ENCODE measurements at regions not wholly inside any gene's neighbourhood (a gene's known extent, or its start where the extent isn't known, plus 50 kb on each side); places are given as distances from the start of the nearest gene placed in this dataset.
"Not testable (repeated sequence)": the region's sequence is repeated elsewhere in the genome, so short reads cannot be mapped to it uniquely, and the experiment has no call there.

DNA sequence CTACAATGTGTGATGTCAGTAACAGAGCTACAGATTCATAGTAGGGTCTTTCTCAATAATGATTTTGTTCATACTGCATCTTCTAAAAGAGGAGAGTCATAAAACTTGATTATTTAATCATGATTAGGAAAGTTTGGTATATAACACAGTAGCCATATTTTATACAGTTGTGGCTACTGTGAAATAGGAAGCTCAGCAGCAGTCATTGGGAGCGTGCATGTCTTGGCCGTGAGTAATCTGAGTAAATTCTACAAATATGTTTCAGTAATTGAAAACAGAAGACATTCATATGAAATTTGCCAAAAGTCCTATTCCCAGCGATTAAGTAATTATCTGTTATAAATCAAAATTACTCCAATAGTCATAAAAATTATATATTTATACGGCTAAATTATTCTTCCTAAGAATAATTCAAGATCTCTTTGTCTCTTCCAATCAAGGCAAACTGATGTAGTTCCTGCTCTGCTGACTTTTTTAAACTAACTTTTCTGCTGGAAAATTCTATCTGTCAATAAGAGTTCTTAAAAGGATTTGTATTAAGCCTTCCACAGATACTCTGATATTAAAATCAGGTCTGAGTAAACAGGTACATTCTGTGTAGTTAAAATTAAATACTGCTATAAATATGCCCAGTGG, 723.6 kb upstream of the CDH18 start:
- intact Hi-C loops (cut with DNase I); DNase-seq (ENCODE audit: low spot score); H3K27me3 ChIP-seq (replicated peaks; ENCODE audit: insufficient read depth); H3K4me1 ChIP-seq (replicated peaks); H3K9me3 ChIP-seq; H3K36me3 ChIP-seq; H3K27ac ChIP-seq; H3K4me3 ChIP-seq: not testable (repeated sequence)
- WGBS = 94% methylated on average over 4 of the region's 4 CpGs

DNA sequence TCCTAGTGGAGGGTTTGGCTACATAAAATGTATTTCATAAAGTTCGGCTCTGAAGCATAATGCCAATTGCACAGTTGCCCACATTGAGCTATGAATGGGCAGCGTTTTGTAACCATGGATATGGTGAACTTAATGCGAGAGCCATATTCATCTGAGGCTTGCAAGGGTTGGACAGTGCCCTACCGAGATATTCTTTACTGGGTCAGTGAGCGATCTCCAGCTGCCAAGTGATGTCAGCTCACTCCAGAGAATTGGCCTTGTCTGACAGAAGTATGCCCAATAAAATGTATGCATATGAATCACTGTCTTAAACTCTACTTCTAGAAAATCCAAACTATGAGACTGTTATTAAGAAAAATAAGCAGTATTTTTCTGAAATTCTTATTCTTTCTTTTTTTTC, 719.6 kb upstream of the CDH18 start:
- H3K9me3 ChIP-seq; H3K27ac ChIP-seq; intact Hi-C loops (cut with DNase I); DNase-seq (ENCODE audit: low spot score); H3K36me3 ChIP-seq; H3K4me1 ChIP-seq (replicated peaks); H3K27me3 ChIP-seq (replicated peaks; ENCODE audit: insufficient read depth); H3K4me3 ChIP-seq: not testable (repeated sequence)
- 80% methylated on average over 5 of the region's 5 CpGs for WGBS

DNA sequence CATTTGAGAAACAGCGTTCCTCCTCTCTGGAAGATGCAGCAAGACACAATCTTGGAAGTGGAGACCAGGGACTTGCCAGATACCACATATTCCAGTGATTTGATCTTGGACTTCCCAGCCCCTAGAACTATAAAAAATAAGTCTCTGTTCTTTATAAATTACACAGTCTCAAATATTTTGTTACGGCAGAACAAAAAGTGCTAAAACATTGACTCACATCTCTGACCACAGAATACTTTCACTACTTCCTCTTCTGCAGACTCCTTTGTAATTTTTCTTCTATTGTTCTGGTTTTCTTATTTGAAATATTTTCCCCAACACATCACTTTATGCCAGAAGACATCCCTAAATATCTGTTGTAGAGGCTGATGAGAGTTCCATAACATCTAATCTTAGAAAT, 706.1 kb upstream of the CDH18 start:
- Histone ChIP-seq H3K4me1 (replicated peaks) (no peaks in the 10 kb centered on the region), H3K9me3 (no peaks in the 10 kb centered on the region), H3K27me3 (replicated peaks; ENCODE audit: insufficient read depth) (no peaks in the 10 kb centered on the region), H3K27ac (no peak overlapping the region), H3K4me3 (no peak overlapping the region), H3K36me3 (no peaks in the 10 kb centered on the region)
- DNase-seq (ENCODE audit: low spot score) = no peak
- intact Hi-C loops (cut with DNase I) = no loop called here
- whole genome bisulfite sequencing = 29% methylated on average over 2 of the region's 2 CpGs
- TF ChIP-seq, protein P1, sequence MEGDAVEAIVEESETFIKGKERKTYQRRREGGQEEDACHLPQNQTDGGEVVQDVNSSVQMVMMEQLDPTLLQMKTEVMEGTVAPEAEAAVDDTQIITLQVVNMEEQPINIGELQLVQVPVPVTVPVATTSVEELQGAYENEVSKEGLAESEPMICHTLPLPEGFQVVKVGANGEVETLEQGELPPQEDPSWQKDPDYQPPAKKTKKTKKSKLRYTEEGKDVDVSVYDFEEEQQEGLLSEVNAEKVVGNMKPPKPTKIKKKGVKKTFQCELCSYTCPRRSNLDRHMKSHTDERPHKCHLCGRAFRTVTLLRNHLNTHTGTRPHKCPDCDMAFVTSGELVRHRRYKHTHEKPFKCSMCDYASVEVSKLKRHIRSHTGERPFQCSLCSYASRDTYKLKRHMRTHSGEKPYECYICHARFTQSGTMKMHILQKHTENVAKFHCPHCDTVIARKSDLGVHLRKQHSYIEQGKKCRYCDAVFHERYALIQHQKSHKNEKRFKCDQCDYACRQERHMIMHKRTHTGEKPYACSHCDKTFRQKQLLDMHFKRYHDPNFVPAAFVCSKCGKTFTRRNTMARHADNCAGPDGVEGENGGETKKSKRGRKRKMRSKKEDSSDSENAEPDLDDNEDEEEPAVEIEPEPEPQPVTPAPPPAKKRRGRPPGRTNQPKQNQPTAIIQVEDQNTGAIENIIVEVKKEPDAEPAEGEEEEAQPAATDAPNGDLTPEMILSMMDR (IDR thresholded peaks at IDR 0.05) = no peak
- TF ChIP-seq POLR2A (IDR thresholded peaks at IDR 0.05) = no peak
- no peak for TF ChIP-seq POLR2AphosphoS5 (IDR thresholded peaks at IDR 0.05)

DNA sequence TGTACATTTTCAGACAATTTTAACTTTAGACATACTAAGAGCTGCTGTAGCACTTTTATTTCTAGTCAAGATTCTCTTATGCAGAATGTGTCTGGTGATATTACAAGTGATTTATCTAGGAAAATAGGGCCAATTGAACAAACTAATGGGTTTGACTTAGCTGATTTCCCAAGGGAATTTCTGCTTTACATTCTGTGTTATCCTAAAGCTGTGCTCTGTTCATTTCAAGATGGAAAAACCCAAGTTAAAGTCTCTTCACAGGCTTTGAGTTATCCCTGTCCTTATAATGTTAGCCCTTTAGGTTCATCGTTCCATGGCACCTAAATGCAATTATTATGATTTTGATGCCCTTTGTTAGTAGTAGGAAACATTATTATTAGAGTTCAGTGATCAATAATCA, 704.9 kb upstream of the CDH18 start:
- Histone ChIP-seq H3K4me3 (no peak overlapping the region), H3K36me3 (no peaks in the 10 kb centered on the region), H3K27ac (no peak overlapping the region), H3K27me3 (replicated peaks; ENCODE audit: insufficient read depth) (no peaks in the 10 kb centered on the region), H3K9me3 (no peaks in the 10 kb centered on the region), H3K4me1 (replicated peaks) (no peaks in the 10 kb centered on the region)
- DNase-seq (ENCODE audit: low spot score) = no peak
- 73% methylated on average over 1 of the region's 1 CpG for WGBS
- intact Hi-C loops (cut with DNase I) = no loop called here
- TF ChIP-seq POLR2AphosphoS5 (IDR thresholded peaks at IDR 0.05) (no peak), POLR2A (IDR thresholded peaks at IDR 0.05) (no peak)
- TF ChIP-seq, protein P1 (IDR thresholded peaks at IDR 0.05) = no peak

GRCh38 chr5:20683241-20683940, 695.4 kb upstream of the CDH18 start:
- Histone ChIP-seq H3K4me3 (no peak overlapping the region), H3K9me3 (no peaks in the 10 kb centered on the region), H3K27ac (no peak overlapping the region), H3K4me1 (replicated peaks) (no peaks in the 10 kb centered on the region), H3K27me3 (replicated peaks; ENCODE audit: insufficient read depth) (no peaks in the 10 kb centered on the region), H3K36me3 (peaks cover 0 to 2% of the 10 kb centered on the region in 2 donors)
- DNase-seq (ENCODE audit: low spot score) = no peak
- WGBS = 66% methylated on average over 5 of the region's 5 CpGs
- TF ChIP-seq, protein P1 (IDR thresholded peaks at IDR 0.05) = no peak
- intact Hi-C loops (cut with DNase I) = no loop called here

DNA sequence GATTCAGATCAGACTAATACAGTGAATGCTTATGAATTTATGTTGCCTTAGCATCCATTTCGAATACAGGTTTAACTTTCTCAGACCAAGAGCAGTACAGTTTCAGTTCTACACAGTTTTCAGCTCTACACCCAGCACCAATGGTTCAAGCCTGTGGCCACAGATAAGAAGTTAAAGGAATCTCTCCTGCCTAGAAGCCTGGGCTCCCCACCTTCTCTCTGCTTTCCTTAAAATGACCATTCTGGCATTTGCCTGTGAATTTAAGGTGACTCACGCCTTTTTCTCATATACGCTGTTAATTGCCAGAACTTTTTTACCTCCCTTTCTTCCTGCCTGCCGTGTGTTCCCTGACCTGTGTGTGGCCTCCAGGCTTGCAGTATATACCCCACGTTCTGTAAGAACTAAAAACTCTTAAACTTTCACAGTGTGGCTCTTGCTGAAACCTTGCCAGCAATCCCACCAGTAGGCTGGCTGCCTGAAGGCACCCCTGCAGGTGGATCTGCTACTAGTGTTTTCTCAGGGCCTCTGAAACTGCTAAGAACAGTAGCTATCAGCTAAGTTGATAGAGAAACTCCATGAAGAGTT, 692.8 kb upstream of the CDH18 start:
- intact Hi-C loops (cut with DNase I) = no loop called here
- peaks cover 0 to 2% of the 10 kb centered on the region in 2 donors for H3K36me3 ChIP-seq
- WGBS = 65% methylated on average over 5 of the region's 5 CpGs

More for the DNA sequence above, 692.8 kb upstream of the CDH18 start:
- H3K27me3 ChIP-seq (replicated peaks; ENCODE audit: insufficient read depth) = no peaks in the 10 kb centered on the region
- no peak for TF ChIP-seq POLR2AphosphoS5 (IDR thresholded peaks at IDR 0.05)
- no peak for TF ChIP-seq POLR2A (IDR thresholded peaks at IDR 0.05)
- TF ChIP-seq, protein P1 (IDR thresholded peaks at IDR 0.05) = no peak
- DNase-seq (ENCODE audit: low spot score) = no peak
- no peak overlapping the region for H3K4me3 ChIP-seq
- H3K9me3 ChIP-seq = no peaks in the 10 kb centered on the region
- H3K4me1 ChIP-seq (replicated peaks) = no peaks in the 10 kb centered on the region
- H3K27ac ChIP-seq = no peak overlapping the region
